GM18526 (cell line): ENCODE measurements at regions not wholly inside any gene's neighbourhood (a gene's known extent, or its start where the extent isn't known, plus 50 kb on each side); places are given as distances from the start of the nearest gene placed in this dataset.

Experiments
- POLR2A ChIP-seq: IDR thresholded peaks from 3 replicates; pipeline ENCODE4 v1.6.1; 2011; ENCODE audit not compliant: insufficient read length; ENCODE audit errors: extremely low read depth

DNA sequence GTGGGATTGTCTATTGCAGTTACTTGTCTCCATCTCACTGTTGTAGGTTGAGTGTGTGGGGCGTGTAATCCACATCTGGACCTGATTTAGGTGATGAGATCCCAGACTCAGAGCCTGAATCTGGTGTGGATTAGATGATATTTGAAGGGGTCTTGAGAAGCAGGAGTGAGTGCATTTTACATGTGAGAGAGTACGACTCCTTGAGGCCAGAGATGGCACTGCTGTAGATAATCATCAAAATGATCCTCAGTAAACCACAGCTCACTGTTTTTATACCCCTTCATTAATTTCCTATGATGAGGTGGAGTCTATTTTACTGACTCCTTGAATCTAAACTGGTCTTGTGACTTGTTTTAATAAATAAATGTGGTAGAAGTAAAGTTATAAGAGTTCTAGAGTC, 732.5 kb downstream of the KCNJ2 start:
- no peak for TF ChIP-seq POLR2A

DNA sequence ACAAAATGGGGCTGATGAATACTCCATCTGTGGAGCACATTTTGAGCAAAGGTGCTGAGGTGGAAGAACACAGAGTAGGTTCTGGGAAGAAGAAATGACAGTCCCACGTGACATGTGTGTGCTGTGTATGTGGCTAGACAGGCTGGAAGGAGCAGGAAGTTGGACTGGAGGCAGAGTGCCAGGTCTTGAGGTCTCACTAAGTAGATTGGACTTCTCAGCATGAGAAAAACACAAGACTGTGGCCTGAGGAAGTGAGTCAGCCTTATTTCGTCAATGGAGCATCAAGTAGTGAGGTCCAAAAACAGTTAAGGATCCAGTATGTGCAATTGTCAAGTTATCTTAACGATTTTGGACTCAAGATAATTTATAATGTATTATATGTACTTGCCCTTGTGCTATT, 736.5 kb downstream of the KCNJ2 start:
- no peak for TF ChIP-seq POLR2A

DNA sequence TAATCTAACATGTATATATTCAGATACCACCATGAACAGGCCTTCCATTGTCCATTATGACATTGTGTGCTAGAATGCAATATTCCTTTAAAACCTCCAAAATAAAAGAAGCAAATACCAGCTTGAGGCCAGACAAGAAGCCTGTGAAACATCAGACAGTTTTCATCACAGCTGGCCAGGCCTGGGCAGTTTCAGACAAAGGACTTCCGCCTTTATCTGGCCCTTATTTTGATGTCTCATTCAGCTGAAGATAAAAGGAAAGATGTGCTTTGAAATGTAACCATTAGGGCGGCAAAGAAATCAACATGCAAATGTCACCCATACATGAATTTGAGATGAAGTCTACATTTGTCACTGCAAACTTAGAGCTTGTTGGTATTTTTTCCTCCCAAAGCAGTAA, 737.5 kb downstream of the KCNJ2 start:
- no peak for TF ChIP-seq POLR2A

DNA sequence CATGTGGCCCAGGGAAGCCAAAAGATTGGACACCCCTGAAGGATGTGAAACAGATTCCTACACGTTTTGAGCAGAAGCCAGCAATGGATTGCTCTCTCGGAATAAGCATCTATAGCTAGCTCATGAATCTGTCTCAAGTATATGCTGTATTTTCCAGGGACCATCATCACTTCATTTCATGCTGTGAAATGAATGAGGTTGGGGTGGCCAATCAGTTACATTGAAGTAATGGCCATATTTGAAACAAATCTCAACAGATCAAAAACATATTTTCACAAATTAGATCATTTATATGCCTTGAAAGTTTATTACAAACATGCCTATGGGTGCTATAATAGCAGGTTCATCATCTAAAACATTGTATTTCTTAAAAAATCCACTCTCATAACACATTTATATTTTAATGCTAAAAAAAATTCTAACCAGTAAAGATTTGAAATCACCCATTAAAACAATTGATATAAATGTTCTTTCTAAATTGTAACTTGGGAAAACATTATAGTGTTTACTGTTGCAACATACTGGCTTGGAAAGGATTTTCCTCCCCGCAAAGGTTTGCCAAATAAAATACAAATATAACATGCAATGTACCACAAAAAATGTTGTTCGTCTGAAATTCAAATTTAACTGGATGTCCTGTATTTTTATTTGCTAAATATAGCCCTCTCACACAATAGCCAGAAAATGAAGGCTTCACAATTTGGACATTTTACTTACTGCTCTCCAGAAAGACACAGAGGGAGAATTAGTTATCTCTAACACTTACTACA, 743.6 kb downstream of the KCNJ2 start:
- TF ChIP-seq POLR2A: no peak

DNA sequence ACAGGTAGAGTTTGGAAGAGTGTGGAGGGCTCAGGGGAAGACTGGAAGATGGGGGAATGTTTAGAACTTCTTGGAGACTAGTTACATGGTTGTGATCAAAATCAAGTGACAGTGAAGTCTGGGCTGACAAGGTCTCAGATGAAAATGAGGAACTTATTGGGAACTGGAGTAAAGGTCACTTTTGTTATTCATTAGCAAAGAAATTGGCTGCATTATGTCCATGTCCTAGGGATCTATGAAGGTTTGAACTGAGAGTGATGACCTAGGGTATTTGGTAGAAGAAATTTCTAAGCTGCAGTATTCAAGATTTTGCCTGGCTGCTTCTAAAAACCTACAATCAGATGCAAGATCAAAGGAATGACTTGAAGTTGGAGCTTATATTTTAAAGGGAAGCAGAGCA, 747.1 kb downstream of the KCNJ2 start:
- TF ChIP-seq POLR2A: no peak

DNA sequence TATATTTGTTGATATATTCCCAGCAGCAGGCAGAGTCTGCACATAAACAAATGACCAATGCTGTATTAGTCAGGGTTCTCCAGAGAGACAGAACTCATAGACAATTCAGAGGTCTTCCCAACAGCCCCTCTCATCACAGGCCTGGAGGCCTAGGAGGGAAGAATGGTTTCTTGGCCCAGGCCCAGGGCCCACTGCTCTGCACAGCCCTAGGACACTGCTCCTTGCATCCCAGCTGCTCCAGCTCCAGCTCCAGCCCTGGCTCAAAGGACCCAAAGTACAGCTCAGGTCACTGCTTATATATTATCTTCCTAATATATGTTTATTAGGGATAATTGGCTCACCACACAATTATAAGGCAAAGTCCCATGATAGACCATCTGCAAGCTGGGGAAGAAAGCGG, 749.9 kb downstream of the KCNJ2 start:
- no peak for TF ChIP-seq POLR2A

DNA sequence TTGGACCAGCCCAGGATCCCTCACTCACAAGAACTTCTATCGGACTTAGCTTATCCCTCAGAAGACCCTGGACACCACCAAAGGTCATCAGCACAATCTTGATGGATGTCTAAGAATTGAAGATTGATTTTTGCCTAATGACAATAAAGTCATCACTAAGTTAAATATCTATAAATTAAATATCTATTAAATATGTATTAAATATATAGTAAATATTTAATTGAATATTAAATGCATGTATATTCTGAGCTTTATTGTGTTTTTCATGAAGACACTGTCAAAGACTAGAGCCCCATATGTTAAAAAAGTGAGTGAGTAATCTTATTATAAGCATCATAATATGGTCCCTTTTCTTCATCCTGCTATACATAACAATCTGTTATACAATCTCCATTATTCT, 751.1 kb downstream of the KCNJ2 start:
- no peak for TF ChIP-seq POLR2A

DNA sequence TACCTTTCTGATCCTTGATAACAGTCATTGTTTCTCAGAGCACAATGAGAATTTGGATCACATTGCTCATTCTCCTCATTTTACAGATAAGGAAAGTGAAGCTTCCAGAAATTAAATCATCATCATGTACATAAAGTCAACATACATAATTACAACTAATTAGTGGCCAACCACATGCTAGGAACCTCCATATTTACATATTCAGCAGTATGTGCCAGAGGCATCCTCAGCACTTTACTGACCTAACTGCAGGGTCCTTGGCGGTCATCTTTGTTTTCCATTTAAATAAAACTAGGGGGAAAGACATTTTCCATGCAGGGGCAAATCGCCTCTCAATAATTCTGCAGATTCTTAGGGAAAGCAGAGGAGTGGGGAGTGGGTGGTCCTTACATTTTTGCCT, 752.9 kb downstream of the KCNJ2 start:
- no peak for TF ChIP-seq POLR2A

DNA sequence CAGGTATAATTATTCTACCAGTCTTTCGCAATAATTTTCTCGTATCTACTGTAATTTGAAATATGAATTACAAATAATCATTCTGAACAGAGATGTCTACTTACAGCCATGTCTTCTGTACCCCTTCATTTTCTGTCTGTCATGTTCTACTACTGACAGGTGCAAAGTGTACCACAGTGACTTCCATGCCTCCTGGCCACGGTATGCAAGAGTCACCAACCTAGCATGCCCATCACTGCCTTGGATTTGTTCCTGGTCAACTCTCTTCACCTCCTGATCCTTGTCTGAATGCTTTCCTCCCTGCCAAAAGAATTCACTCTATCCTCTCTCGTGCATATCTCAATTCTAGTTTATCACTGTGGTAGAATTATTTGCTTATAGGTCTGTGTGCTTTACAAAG, 755.4 kb downstream of the KCNJ2 start:
- TF ChIP-seq POLR2A: no peak

DNA sequence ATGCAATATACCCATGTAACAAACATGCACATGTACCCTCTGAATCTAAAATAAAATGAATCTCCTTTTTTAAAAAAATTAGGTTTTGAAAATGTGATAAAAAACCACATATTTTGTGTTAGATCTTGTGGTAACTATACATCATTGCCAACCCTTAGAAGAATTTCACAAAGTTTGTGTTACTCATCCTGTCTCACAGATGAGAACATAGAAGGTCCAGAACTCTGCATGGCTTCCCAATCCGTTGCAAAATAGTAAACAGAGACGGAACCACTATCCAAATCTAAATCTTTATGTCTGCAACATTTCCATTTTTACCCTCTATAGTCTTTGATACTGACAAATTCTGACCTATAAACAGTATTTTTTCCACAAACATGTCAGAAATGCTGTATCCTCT, 759.9 kb downstream of the KCNJ2 start:
- TF ChIP-seq POLR2A: no peak

DNA sequence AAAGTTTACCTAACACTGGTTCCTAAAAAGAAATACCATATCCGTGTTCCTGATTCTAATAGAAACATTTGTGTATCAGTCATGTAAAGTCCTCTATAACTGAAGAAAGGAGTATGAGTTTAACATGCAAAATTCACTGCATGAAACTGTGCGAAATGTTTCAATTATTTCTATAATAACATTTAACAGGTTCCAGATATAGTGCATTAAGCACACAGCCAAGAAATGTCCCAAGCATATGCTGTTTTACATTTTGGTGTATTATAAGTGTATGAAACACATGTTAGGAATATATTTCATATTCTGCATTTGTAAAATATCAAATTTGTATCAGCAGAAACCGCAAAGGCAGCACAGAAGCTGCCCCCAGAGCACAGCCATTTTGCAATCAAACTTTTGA, 764.9 kb downstream of the KCNJ2 start:
- no peak for TF ChIP-seq POLR2A

DNA sequence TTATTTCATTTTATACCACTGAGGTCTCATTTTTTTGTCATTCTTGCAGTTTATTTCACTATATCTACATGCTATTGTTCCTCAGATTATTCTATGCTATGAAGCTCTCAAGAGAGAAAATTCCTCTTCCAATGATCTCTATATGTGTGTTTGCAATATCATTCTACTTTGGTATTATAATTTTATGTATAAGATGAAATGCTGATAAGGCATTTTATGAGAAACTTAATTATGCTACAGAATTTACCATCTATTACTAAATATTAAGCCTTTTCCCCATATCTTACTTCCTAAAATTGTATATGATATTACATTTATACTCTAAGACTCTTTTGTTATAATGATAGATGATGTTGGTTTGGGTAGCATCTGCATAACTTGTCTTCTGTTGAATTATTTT, 765.5 kb downstream of the KCNJ2 start:
- TF ChIP-seq POLR2A: no peak

DNA sequence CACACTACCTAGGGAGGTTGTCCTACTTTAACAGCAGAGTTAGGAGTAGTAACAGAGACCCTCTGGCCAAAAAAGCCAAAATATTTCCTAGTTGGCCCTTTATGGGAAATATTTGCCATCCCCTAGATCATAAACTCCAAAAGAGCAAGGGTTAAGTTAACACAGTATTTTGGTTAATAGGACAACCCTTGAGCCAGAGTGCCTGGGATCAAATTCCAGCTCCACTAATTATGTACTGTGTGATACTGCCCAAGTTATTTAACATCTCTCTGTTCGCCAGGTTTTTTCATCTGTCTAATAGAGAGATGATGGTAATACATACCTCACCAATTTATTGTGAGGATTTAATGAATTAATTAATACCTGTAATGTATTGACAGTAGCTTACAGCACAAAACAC, 767.4 kb downstream of the KCNJ2 start:
- TF ChIP-seq POLR2A: no peak

DNA sequence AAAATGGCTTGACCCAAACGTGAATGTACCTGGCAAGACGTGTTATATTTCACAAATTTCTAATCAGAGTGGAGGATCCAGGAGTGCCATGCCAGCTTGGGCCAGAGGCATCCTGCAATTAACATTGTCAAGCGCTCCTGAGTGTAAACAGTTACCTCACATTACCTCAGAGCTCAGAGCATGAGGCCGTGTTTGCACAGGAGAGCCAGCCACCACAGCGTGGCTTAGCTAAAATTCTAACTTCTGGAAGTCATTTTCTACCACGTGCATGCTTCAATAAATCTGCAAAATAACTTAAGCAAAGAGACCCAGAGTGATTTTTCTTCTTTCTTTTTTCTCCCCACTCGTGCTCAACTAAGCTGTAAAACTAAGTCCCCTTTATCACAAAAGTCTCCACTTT, 769.0 kb downstream of the KCNJ2 start:
- TF ChIP-seq POLR2A: no peak

DNA sequence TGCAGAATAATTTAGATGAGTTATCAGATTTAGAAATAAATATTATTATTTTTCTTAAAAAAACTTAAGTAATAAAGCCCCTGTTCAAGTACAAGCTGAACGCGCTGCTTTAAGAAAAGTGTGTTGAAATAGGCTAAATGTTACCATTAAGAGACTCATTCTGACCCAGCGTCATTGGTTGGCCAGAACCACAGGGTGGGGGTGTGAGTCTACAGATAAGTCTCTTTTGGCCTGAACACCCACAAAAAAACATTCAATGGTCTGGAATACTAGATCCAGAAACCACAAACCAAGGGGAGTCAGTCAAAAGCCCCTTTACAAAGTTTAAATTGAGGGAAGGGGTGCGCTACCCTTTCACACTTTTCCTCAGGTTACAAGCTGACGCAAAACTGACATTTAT, 776.1 kb downstream of the KCNJ2 start:
- no peak for TF ChIP-seq POLR2A

DNA sequence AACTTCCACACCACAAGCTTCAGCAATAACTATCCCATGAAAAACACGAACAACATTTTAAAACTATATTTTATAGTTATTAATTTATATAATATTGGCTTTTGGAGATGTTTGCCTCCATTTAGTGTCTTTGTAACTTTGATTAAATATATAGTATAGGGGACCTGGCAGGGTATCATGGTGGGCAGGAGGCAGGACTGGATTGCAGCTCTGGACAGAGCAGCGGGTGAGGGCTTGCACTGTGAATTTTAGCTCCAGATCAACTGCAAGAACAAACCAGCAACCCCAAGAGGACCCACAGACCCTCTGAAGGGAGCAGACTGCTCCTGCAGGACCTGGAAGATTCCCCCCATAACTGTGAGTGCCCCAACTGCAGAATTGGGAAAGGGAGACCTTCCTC, 777.9 kb downstream of the KCNJ2 start:
- no peak for TF ChIP-seq POLR2A
